Activated T-helper 1 cell treated with anti-CD3 and anti-CD28 coated beads, Interleukin-2, amount 50 U/mL, for 16 hours (primary cell): ENCODE measurements at regions not wholly inside any gene's neighbourhood (a gene's known extent, or its start where the extent isn't known, plus 50 kb on each side); places are given as distances from the start of the nearest gene placed in this dataset.

Source experiments
- DNase-seq, 2 donors: peaks; one replicate each; pipeline ENCODE4 v3.0.0-alpha.2; 2020; ENCODE audit warnings: low read depth in 1 of 2, low spot score in 1 of 2

- no peak for DNase-seq
Observed at GRCh38 chr9:1738511-1739100, 276.5 kb upstream of the SMARCA2 start.

- DNase-seq: no peak
Observed at GRCh38 chr9:1743121-1743960, 271.8 kb upstream of the SMARCA2 start.

GRCh38 chr9:1745980-1746379 lies 269.2 kb upstream of the SMARCA2 start:
- DNase-seq: no peak

GRCh38 chr9:1747417-1747967 lies 267.7 kb upstream of the SMARCA2 start:
- no peak for DNase-seq

- no peak for DNase-seq
Observed at GRCh38 chr9:1748407-1748806, 266.7 kb upstream of the SMARCA2 start.

GRCh38 chr9:1757186-1757585 lies 258.0 kb upstream of the SMARCA2 start:
- DNase-seq: no peak

- DNase-seq: no peak
Observed at GRCh38 chr9:1759009-1759408, 256.1 kb upstream of the SMARCA2 start.

GRCh38 chr9:1759771-1760300 lies 255.3 kb upstream of the SMARCA2 start:
- DNase-seq: no peak

GRCh38 chr9:1761807-1762206 lies 253.3 kb upstream of the SMARCA2 start:
- DNase-seq: no peak

- no peak for DNase-seq
Observed at GRCh38 chr9:1766042-1766441, 249.1 kb upstream of the SMARCA2 start.

- DNase-seq: no peak
Observed at GRCh38 chr9:1768561-1768960, 246.6 kb upstream of the SMARCA2 start.

GRCh38 chr9:1771094-1771789 lies 243.9 kb upstream of the SMARCA2 start:
- DNase-seq: no peak

GRCh38 chr9:1775230-1775629 lies 239.9 kb upstream of the SMARCA2 start:
- DNase-seq: no peak

- DNase-seq: no peak
Observed at GRCh38 chr9:1776668-1777067, 238.5 kb upstream of the SMARCA2 start.

- no peak for DNase-seq
Observed at GRCh38 chr9:1791191-1791590, 224.0 kb upstream of the SMARCA2 start.

GRCh38 chr9:1794547-1795270 lies 220.4 kb upstream of the SMARCA2 start:
- no peak for DNase-seq

GRCh38 chr9:1804128-1804865 lies 210.8 kb upstream of the SMARCA2 start:
- no peak for DNase-seq

GRCh38 chr9:1829719-1830118 lies 185.4 kb upstream of the SMARCA2 start:
- no peak for DNase-seq

- no peak for DNase-seq
Observed at GRCh38 chr9:1832960-1833359, 182.2 kb upstream of the SMARCA2 start.

- no peak for DNase-seq
Observed at GRCh38 chr9:1837453-1838084, 177.6 kb upstream of the SMARCA2 start.
